ENCODE measurements at regions not wholly inside any gene's neighbourhood (a gene's known extent, or its start where the extent isn't known, plus 50 kb on each side); places are given as distances from the start of the nearest gene placed in this dataset.

DNA sequence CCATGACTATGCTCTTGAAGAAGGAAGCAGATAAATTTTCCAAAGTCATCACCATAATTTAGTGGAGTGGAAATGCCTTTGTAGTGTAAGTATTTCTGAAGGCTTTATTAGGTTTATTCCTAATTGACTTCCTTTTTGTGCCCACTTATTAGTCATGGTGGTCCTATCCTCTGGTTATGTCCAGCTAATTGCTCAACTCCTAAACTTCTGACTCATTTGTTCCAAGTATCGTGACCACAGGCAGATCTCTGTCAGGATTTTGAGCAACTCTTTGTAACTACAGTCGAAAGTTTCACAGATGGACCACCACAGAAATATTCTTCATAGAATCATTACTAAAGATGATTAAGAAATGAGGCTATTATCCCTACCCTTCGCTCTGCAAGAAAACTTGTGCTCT, 315.6 kb upstream of the PTCHD4 start:
- H3K27ac ChIP-seq (ENCODE audit: low read depth, low read length), result no peak overlapping the region
- H3K4me1 ChIP-seq (ENCODE audit: control insufficient read depth, insufficient read depth, low read length), result no peaks in the 10 kb centered on the region
- no peaks in the 10 kb centered on the region for H3K27me3 ChIP-seq (ENCODE audit: control insufficient read depth, insufficient read depth, low read length)
- no peak overlapping the region for H3K9ac ChIP-seq (ENCODE audit: low read depth, low read length)
- no peaks in the 10 kb centered on the region for H3K36me3 ChIP-seq (ENCODE audit: control insufficient read depth, insufficient read depth, low read length)
- peaks cover 5% of the 10 kb centered on the region; the same call in 1 of the 2 replicates for H3K9me3 ChIP-seq (ENCODE audit: control insufficient read depth, insufficient read depth, low read length)
- H3K4me3 ChIP-seq (ENCODE audit: low read depth, low read length), result no peak overlapping the region

- H3K4me1 ChIP-seq (ENCODE audit: control insufficient read depth, insufficient read depth, low read length), result no peaks in the 10 kb centered on the region
- no peaks in the 10 kb centered on the region for H3K27me3 ChIP-seq (ENCODE audit: control insufficient read depth, insufficient read depth, low read length)
- H3K9ac ChIP-seq (ENCODE audit: low read depth, low read length), result no peak overlapping the region
- H3K36me3 ChIP-seq (ENCODE audit: control insufficient read depth, insufficient read depth, low read length), result no peaks in the 10 kb centered on the region
- H3K9me3 ChIP-seq (ENCODE audit: control insufficient read depth, insufficient read depth, low read length), result peaks cover 5% of the 10 kb centered on the region; the same call in 1 of the 2 replicates
- no peak overlapping the region for H3K27ac ChIP-seq (ENCODE audit: low read depth, low read length)
- H3K4me3 ChIP-seq (ENCODE audit: low read depth, low read length), result no peak overlapping the region
Observed at GRCh38 chr6:48423640-48424365, 312.8 kb upstream of the PTCHD4 start.

DNA sequence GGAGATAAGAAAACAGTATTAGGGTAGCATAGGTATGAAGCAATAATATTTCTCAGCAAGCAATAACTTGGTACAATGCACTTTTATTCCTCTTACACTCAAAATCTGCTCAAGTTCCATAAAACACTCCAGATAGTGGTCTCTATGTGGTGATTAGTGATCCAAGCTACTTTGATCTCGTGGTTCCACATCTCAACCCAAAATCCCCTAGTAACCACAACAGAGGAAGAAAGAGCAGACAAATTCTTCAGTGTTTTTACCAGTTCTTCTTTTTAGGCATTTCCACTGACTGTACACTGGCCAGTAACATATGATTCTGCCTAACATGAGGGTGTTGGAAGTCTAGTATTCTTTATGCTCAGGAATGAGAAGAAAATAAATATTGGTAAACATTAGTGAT, 309.0 kb upstream of the PTCHD4 start:
- H3K36me3 ChIP-seq (ENCODE audit: control insufficient read depth, insufficient read depth, low read length), result no peaks in the 10 kb centered on the region

DNA sequence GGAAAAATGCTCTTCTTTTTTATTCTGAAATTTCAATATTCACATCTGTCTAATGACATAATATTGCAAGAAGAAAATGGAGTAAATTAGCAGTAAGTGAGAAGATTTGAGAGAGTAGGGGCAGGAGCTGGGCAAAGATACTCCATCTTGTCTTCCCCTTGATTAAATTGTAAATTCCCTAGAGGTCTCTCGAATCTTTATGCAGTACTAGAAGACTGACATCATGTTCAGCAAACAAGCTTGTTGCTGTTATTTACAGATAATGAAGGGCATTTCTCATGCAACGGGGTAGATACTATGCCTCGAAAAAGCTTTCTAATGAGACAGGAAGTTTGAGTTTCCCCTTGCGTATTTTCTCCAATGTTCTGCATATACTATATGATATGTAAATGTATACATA, 306.9 kb upstream of the PTCHD4 start:
- H3K36me3 ChIP-seq (ENCODE audit: control insufficient read depth, insufficient read depth, low read length), result no peaks in the 10 kb centered on the region
- H3K9ac ChIP-seq (ENCODE audit: low read depth, low read length), result no peak overlapping the region
- H3K4me3 ChIP-seq (ENCODE audit: low read depth, low read length), result no peak overlapping the region
- H3K27ac ChIP-seq (ENCODE audit: low read depth, low read length), result no peak overlapping the region
- H3K4me1 ChIP-seq (ENCODE audit: control insufficient read depth, insufficient read depth, low read length), result no peaks in the 10 kb centered on the region
- peaks cover 5% of the 10 kb centered on the region; the same call in 1 of the 2 replicates for H3K9me3 ChIP-seq (ENCODE audit: control insufficient read depth, insufficient read depth, low read length)
- H3K27me3 ChIP-seq (ENCODE audit: control insufficient read depth, insufficient read depth, low read length), result no peaks in the 10 kb centered on the region

More for the DNA sequence above, 309.0 kb upstream of the PTCHD4 start:
- H3K4me1 ChIP-seq (ENCODE audit: control insufficient read depth, insufficient read depth, low read length), result no peaks in the 10 kb centered on the region
- H3K9ac ChIP-seq (ENCODE audit: low read depth, low read length), result no peak overlapping the region
- no peak overlapping the region for H3K4me3 ChIP-seq (ENCODE audit: low read depth, low read length)
- peaks cover 5% of the 10 kb centered on the region; the same call in 1 of the 2 replicates for H3K9me3 ChIP-seq (ENCODE audit: control insufficient read depth, insufficient read depth, low read length)
- H3K27ac ChIP-seq (ENCODE audit: low read depth, low read length), result no peak overlapping the region
- no peaks in the 10 kb centered on the region for H3K27me3 ChIP-seq (ENCODE audit: control insufficient read depth, insufficient read depth, low read length)

DNA sequence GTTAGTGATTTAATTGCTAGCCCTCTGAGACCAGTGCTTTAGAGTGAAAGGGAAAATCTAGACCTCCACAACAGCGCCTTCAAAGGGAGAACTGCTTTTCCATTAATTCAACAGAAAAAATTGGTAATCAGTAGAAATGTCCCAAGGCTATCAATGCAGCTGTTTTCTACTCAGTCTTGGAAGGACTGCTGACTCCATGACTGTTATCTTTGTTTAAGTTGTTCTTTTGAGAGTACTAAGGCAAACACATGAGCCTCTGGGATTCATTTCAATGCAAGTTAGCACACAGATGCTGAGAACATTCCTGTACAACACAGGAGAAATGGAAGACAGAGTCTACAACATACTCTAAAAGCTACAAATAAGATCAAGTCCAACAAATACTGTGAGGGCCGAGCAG, 301.7 kb upstream of the PTCHD4 start:
- Histone ChIP-seq H3K4me3 (ENCODE audit: low read depth, low read length) (no peak overlapping the region), H3K9ac (ENCODE audit: low read depth, low read length) (no peak overlapping the region), H3K4me1 (ENCODE audit: control insufficient read depth, insufficient read depth, low read length) (no peaks in the 10 kb centered on the region), H3K27me3 (ENCODE audit: control insufficient read depth, insufficient read depth, low read length) (no peaks in the 10 kb centered on the region), H3K9me3 (ENCODE audit: control insufficient read depth, insufficient read depth, low read length) (no peaks in the 10 kb centered on the region), H3K27ac (ENCODE audit: low read depth, low read length) (no peak overlapping the region), H3K36me3 (ENCODE audit: control insufficient read depth, insufficient read depth, low read length) (no peaks in the 10 kb centered on the region)

- no peak overlapping the region for H3K27ac ChIP-seq (ENCODE audit: low read depth, low read length)
- H3K9ac ChIP-seq (ENCODE audit: low read depth, low read length), result no peak overlapping the region
- no peak overlapping the region for H3K4me3 ChIP-seq (ENCODE audit: low read depth, low read length)
- H3K9me3 ChIP-seq (ENCODE audit: control insufficient read depth, insufficient read depth, low read length), result peaks cover 5% of the 10 kb centered on the region
- no peaks in the 10 kb centered on the region for H3K4me1 ChIP-seq (ENCODE audit: control insufficient read depth, insufficient read depth, low read length)
- H3K36me3 ChIP-seq (ENCODE audit: control insufficient read depth, insufficient read depth, low read length), result no peaks in the 10 kb centered on the region
- H3K27me3 ChIP-seq (ENCODE audit: control insufficient read depth, insufficient read depth, low read length), result no peaks in the 10 kb centered on the region
Observed at GRCh38 chr6:48404927-48405326, 293.9 kb upstream of the PTCHD4 start.

DNA sequence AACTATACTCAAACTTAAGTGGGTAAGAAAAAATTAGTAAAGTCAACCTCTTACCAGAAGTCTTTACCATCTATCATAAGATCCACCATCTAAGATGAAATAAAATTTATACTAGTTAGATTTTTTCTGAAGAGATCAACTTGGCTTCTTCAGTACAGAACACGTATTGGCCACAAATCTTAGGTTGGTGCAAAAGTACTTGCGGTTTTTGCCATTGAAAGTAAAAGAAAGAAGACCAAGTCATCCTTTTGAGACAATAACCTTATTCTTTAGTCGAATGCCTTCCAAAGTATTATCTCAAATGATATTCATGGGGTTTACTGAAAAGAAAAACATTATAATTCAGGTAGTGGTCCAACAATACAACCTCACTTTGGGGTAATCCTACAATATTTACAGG, 292.6 kb upstream of the PTCHD4 start:
- Histone ChIP-seq H3K4me3 (ENCODE audit: low read depth, low read length) (no peak overlapping the region), H3K27me3 (ENCODE audit: control insufficient read depth, insufficient read depth, low read length) (no peaks in the 10 kb centered on the region), H3K9me3 (ENCODE audit: control insufficient read depth, insufficient read depth, low read length) (peaks cover 5% of the 10 kb centered on the region), H3K27ac (ENCODE audit: low read depth, low read length) (no peak overlapping the region), H3K36me3 (ENCODE audit: control insufficient read depth, insufficient read depth, low read length) (no peaks in the 10 kb centered on the region), H3K9ac (ENCODE audit: low read depth, low read length) (no peak overlapping the region), H3K4me1 (ENCODE audit: control insufficient read depth, insufficient read depth, low read length) (no peaks in the 10 kb centered on the region)

DNA sequence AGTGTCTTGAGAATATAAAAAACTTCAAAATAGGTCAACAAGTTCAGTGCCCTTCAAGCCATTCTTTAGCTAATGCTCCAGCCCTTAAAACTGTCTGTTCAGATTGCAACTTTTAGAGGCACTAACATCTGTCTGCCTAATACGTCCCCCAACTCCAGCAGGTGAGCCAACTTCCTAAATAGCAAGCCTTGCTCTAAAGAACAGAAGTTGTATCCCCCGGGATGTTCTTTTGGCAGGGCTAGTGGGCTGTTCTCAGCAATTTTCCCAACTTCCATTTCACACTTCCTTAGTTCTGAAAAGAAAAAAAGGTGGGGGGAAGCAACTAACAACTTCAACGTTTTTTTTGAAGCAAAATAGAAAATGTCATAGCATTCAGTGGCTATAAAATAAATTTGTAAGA, 290.0 kb upstream of the PTCHD4 start:
- H3K9me3 ChIP-seq (ENCODE audit: control insufficient read depth, insufficient read depth, low read length), result peaks cover 5% of the 10 kb centered on the region
- no peaks in the 10 kb centered on the region for H3K27me3 ChIP-seq (ENCODE audit: control insufficient read depth, insufficient read depth, low read length)
- no peak overlapping the region for H3K4me3 ChIP-seq (ENCODE audit: low read depth, low read length)
- H3K36me3 ChIP-seq (ENCODE audit: control insufficient read depth, insufficient read depth, low read length), result no peaks in the 10 kb centered on the region
- no peak overlapping the region for H3K27ac ChIP-seq (ENCODE audit: low read depth, low read length)
- no peaks in the 10 kb centered on the region for H3K4me1 ChIP-seq (ENCODE audit: control insufficient read depth, insufficient read depth, low read length)
- no peak overlapping the region for H3K9ac ChIP-seq (ENCODE audit: low read depth, low read length)

- no peaks in the 10 kb centered on the region for H3K27me3 ChIP-seq (ENCODE audit: control insufficient read depth, insufficient read depth, low read length)
- no peaks in the 10 kb centered on the region for H3K36me3 ChIP-seq (ENCODE audit: control insufficient read depth, insufficient read depth, low read length)
- no peaks in the 10 kb centered on the region for H3K4me1 ChIP-seq (ENCODE audit: control insufficient read depth, insufficient read depth, low read length)
- no peak overlapping the region for H3K9ac ChIP-seq (ENCODE audit: low read depth, low read length)
- H3K27ac ChIP-seq (ENCODE audit: low read depth, low read length), result no peak overlapping the region
- no peaks in the 10 kb centered on the region for H3K9me3 ChIP-seq (ENCODE audit: control insufficient read depth, insufficient read depth, low read length)
- no peak overlapping the region for H3K4me3 ChIP-seq (ENCODE audit: low read depth, low read length)
Observed at GRCh38 chr6:48397887-48398286, 286.9 kb upstream of the PTCHD4 start.

- H3K36me3 ChIP-seq (ENCODE audit: control insufficient read depth, insufficient read depth, low read length), result no peaks in the 10 kb centered on the region
- no peaks in the 10 kb centered on the region for H3K9me3 ChIP-seq (ENCODE audit: control insufficient read depth, insufficient read depth, low read length)
- no peak overlapping the region for H3K27ac ChIP-seq (ENCODE audit: low read depth, low read length)
- no peak overlapping the region for H3K9ac ChIP-seq (ENCODE audit: low read depth, low read length)
- H3K4me3 ChIP-seq (ENCODE audit: low read depth, low read length), result no peak overlapping the region
- H3K4me1 ChIP-seq (ENCODE audit: control insufficient read depth, insufficient read depth, low read length), result no peaks in the 10 kb centered on the region; the same call in 1 of the 2 replicates
- no peaks in the 10 kb centered on the region for H3K27me3 ChIP-seq (ENCODE audit: control insufficient read depth, insufficient read depth, low read length)
Observed at GRCh38 chr6:48389146-48390043, 278.4 kb upstream of the PTCHD4 start.

DNA sequence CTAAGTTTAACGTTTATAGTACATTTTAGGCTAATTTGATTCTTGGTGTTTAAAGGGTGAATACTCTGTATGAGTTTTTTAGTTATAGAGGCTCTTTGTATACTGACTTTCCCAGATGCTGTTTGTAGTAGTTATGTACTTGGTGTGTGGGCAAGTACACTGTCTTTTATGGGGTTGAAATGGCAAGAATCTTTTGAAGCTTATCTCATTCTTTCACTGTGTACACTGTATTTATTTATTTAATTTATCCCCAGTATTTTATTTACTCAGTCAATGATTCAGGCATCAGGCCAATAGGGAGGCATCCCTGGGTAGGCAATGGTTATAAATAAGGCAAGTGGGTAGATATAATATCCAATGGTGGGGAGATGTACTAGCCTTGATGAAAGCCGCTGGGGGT, 277.0 kb upstream of the PTCHD4 start:
- H3K27me3 ChIP-seq (ENCODE audit: control insufficient read depth, insufficient read depth, low read length), result no peaks in the 10 kb centered on the region
- no peak overlapping the region for H3K9ac ChIP-seq (ENCODE audit: low read depth, low read length)
- no peaks in the 10 kb centered on the region for H3K36me3 ChIP-seq (ENCODE audit: control insufficient read depth, insufficient read depth, low read length)
- no peaks in the 10 kb centered on the region for H3K9me3 ChIP-seq (ENCODE audit: control insufficient read depth, insufficient read depth, low read length)
- H3K4me3 ChIP-seq (ENCODE audit: low read depth, low read length), result no peak overlapping the region
- H3K4me1 ChIP-seq (ENCODE audit: control insufficient read depth, insufficient read depth, low read length), result no peaks in the 10 kb centered on the region; the same call in 1 of the 2 replicates
- no peak overlapping the region for H3K27ac ChIP-seq (ENCODE audit: low read depth, low read length)

Data from HUES48 (cell line).